ENCODE measurements at regions not wholly inside any gene's neighbourhood (a gene's known extent, or its start where the extent isn't known, plus 50 kb on each side); places are given as distances from the start of the nearest gene placed in this dataset.
A peak's percentile ranks its signal among the peaks of the same experiment; 100 is the strongest.

GRCh38 chr1:239008568-239008967 is 377.8 kb upstream of the CHRM3 start:
- no peak for DNase-seq (ENCODE audit: low spot score)

GRCh38 chr1:239006276-239006675 is 380.1 kb upstream of the CHRM3 start:
- no peak for DNase-seq (ENCODE audit: low spot score)

- DNase-seq (ENCODE audit: low spot score): no peak
Measured at GRCh38 chr1:238999944-239000343, 386.4 kb upstream of the CHRM3 start.

GRCh38 chr1:238998577-238998976 is 387.8 kb upstream of the CHRM3 start:
- DNase-seq (ENCODE audit: low spot score): no peak

GRCh38 chr1:238991765-238992495 is 394.4 kb upstream of the CHRM3 start:
- no peak for DNase-seq (ENCODE audit: low spot score)

DNA sequence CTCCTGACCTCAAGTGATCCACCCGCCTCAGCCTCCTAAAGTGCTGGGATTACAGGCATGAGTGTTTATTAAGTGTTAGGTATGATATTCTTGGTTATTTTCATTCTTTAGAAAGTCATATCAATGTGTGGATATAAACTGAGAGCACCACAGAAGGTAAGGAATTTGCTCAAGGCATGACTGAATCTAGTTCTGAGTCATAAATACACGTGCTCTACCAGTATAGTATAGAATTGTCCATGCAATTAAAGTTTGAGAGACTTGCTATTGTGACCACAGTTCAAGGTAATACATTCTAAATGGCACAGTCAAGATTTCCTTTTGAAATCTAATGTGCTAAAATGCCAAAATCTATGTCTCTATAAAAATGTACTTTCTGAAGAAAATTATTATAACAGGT is 401.1 kb upstream of the CHRM3 start:
- no peak for DNase-seq (ENCODE audit: low spot score)

GRCh38 chr1:238982736-238983135 is 403.6 kb upstream of the CHRM3 start:
- DNase-seq (ENCODE audit: low spot score): no peak

DNA sequence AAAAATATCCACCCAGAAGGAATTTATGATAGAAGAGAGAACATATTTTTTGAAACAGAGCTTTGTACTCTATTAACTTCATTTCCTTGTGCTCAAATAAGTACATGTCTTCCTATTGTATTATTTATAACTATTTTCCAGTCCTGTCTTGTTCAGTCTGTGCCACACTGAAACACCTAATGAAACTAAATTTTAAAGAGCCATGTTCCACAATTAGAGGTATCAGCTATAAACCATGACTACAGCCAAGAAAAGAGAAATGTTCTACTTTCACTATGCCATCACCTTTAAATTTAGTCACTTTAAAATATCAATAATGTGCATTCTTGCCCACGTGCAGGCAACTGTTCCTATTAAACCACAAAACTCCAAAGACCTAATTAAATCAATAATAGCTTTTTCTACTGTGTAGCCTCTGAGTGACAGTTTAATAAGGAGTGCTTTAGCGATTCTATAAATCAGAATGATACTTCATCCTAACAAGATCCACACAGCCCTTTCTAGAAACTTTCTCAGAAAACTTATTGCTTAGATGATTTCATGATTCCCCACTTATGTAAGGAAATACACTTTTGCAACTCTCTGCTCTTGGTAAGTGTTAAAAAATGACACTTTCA is 404.9 kb upstream of the CHRM3 start:
- no peak for DNase-seq (ENCODE audit: low spot score)

- no peak for DNase-seq (ENCODE audit: low spot score)
Measured at GRCh38 chr1:238980053-238980452, 406.3 kb upstream of the CHRM3 start.

- no peak for DNase-seq (ENCODE audit: low spot score)
Measured at GRCh38 chr1:238964631-238965030, 421.7 kb upstream of the CHRM3 start.

- no peak for DNase-seq (ENCODE audit: low spot score)
Measured at GRCh38 chr1:238962941-238963340, 423.4 kb upstream of the CHRM3 start.

- no peak for DNase-seq (ENCODE audit: low spot score)
Measured at GRCh38 chr1:238961790-238962189, 424.6 kb upstream of the CHRM3 start.

DNA sequence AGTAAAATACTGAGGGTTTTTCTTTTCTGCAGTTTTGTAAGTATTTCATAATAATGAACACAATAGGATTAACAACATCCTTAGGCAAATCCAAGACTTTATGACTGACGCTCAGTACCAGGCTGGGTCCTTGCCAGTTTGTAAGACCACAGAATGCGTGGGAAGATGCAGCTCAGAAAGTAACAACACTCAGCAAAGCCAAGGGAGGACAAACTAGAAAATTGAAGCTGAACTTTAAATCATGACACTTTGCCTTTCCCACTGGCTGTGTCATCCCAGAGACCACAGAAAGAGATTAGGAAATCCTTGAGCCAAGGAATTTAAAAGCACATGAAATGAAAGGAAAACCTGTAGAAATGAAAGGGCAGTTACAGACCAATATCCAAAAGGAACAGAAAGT is 426.3 kb upstream of the CHRM3 start:
- peak; percentile 45 for DNase-seq (ENCODE audit: low spot score)

- DNase-seq (ENCODE audit: low spot score): no peak
Measured at GRCh38 chr1:238955934-238956333, 430.4 kb upstream of the CHRM3 start.

DNA sequence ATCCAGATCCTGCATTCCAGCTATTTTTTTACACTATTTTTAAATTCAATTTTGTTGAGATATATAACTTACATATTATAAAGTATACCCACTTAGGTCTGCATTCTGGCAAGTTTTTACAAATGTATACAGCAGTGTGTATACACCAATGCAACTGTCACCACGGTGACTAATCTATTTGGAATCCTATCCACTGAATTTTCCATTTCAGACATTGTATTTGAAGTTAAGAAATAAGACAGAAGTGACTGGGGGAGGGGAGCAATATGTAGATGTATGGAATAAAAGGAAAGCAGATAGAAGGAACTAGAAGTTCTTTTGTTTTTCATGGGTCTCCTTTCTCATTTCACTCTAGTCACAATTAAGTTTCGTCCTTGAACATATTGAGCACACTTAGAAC is 431.5 kb upstream of the CHRM3 start:
- peak; percentile 1 for DNase-seq (ENCODE audit: low spot score)

GRCh38 chr1:238953448-238954010 is 432.8 kb upstream of the CHRM3 start:
- DNase-seq (ENCODE audit: low spot score): no peak

GRCh38 chr1:238951809-238952208 is 434.6 kb upstream of the CHRM3 start:
- DNase-seq (ENCODE audit: low spot score): peak; percentile 58

- DNase-seq (ENCODE audit: low spot score): peak; percentile 29
Measured at GRCh38 chr1:238950784-238951183, 435.6 kb upstream of the CHRM3 start.

DNA sequence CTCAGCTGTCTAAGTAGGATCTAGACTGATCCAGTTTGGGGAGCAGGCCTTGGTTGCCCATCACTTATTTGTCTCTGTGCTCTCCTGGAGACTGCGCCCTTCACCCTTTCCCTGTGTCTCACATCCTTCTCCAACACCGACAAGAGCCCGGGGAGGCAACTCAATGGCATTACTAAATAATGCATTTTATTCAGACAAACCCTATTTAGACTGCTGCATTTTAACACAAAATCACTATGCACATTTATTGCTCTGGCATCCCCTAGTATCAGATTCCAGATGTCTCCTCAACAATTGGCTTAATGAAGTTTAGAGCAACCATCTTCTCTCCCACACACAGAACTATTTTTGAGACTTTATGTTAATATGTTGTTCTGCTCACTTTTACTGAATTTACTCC is 436.4 kb upstream of the CHRM3 start:
- no peak for DNase-seq (ENCODE audit: low spot score)

GRCh38 chr1:238944028-238944427 is 442.3 kb upstream of the CHRM3 start:
- no peak for DNase-seq (ENCODE audit: low spot score)

DNA sequence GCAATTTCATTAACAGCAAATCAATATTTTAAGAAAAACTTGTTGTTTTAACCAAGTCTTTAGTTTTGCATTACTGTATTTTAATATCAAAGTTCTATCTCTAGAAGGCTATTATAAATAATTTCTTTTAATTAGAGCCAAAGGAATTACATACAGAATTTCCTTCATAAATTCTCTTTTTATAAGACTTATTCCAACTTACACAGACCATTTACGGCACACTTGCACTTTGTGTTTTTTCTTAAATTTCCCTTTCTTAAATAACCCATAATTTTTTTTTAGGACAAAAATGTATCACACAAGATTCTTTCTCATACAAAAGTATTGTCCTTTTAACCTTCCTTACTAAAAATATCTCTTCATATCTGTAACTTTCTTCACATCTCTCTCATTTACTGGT is 458.5 kb upstream of the CHRM3 start:
- no peak for DNase-seq (ENCODE audit: low spot score)

DNA sequence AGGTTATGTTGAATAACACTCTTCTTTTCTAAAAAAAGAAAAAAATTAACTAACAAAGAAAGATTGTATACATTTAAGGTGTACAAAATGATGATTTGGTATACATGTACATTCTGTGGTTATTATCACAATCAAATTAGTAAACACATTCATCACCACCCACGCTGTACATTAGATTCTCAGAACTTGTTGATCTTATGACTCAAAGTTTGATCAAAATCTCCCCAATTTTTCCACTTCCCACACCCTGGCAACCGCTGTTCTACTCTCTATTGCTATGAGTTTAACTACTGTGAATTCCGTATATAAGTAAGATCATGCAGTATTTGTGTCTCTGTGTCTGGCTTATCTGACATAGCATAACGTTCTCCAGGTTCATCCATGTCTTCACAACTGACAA is 469.5 kb upstream of the CHRM3 start:
- no peak for DNase-seq (ENCODE audit: low spot score)

DNA sequence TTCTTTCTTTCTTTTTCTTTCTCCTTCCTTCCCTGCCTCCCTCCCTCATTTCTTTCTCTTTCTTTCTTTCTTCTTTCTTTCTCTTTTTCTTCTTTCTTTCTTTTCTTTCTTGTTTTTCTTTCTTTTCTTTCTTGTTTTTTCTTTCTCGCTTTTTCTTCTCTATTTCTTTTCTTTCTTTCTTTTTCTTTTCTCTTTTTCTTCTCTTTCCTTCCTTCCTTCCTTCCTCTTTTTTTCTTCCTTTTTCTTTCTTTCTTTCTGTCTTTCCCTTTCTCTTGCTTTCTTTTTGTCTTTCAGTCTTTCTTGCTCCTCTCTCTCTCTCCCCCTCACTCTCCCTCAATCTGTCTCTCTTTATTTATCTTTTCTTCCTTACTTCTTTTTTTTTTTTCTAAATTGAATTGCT is 472.0 kb upstream of the CHRM3 start:
- DNase-seq (ENCODE audit: low spot score): no peak

- DNase-seq (ENCODE audit: low spot score): no peak
Measured at GRCh38 chr1:238913210-238913609, 473.2 kb upstream of the CHRM3 start.
